GM18858 (cell line): ENCODE measurements at regions not wholly inside any gene's neighbourhood (a gene's known extent, or its start where the extent isn't known, plus 50 kb on each side); places are given as distances from the start of the nearest gene placed in this dataset.

Experiments
- ATAC-seq: cut with Tn5 transposase; IDR thresholded peaks from one replicate; pipeline ENCODE4 v1.9.1; 2021; ENCODE audit not compliant: unreplicated experiment

DNA sequence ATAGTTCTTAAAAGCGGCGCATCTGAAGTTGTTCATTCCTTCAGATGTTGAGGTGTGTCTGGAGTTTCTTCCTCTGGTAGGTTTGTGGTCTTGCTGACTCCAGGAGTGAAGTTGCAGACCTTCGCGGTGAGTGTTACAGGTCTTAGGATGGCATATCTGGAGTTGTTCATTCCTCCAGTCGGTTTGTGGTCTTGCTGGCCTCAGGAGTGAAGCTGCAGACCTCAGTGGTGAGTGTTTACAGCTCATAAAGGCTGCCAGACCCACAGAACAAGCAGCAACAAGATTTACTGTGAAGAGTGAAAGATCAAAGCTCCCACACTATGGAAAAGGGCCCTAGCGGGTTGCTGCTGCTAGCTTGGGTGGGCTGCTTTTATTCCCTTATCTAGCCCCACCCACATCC is 201.7 kb upstream of the PDGFD start:
- no peak for ATAC-seq

- ATAC-seq, result no peak
These were observed 198.0 kb upstream of the PDGFD start for GRCh38 chr11:104361975-104362374.

DNA sequence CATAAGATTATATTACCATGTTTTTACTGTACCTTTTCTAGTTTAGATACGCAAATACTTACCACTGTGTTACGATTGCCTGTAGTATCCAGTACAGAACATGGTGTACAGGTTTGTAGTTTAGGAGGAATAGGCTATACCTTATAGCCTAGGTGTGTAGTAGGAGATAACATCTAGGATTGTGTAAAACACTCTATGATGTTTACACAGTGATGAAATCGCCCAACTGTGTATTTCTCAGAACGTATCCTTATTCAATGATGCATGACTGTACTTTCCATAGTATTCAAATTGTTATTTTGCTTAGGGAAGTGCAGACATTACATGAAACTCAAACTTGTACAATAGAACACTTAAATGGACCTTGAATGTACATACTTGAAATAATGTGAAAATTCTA is 188.1 kb upstream of the PDGFD start:
- ATAC-seq, result no peak

GRCh38 chr11:104343578-104343977 is 179.6 kb upstream of the PDGFD start:
- ATAC-seq, result peak; percentile 70

DNA sequence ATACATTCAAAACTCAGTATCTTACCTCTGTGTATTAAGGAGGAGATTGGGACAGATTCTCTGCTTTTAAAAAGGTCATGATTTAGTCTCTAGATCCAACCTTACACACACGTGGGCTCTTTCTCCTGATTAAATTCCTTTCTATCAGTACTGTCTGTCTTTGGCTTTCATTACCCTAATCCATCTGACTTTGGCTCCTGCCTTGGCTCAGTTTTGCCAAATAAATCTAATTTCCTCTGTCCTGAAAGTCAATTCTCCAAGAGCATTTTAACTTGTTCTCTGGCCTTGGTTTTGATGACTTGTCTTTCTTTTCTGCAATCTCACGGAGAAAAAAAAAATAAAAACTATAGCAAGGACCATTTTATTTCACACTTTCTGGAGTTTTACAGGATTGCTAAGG is 176.6 kb upstream of the PDGFD start:
- no peak for ATAC-seq

DNA sequence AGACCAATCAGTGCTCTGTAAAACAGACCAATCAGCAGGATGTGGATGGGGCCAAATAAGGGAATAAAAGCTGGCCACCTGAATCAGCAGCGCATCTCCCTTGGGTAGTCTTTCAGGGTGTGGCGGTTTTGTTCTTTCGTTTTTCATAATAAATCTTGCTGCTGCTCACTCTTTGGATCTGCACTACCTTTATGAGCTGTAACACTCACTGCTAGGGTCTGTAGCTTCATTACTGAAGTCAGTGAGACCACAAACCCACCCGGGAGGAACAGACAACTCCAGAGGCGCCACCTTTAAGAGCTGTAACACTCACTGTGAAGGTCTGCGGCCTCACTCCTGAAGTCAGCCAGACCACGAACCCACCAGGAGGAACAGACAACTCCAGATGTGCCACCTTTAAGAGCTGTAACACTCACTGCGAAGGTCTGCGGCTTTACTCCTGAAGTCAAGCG is 175.5 kb upstream of the PDGFD start:
- ATAC-seq, result peak; percentile 58

DNA sequence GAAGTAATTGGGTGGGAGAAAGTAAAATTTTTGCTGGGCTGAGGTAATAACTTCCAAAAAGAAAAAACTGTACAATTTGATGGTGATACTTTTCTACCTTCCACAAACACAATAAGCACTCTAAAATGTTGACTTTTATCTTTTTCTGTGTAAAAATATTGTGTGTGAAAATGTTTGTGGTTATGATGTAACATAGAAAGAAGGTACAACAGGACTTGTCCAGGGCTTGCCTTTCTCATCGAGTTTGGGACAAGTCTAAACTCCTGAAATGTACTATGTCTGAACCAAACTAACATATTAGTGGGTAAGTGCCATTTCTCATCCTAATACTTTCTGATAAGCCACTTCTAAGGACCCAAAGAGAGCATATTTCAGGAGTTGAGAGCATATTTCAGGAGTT is 174.2 kb upstream of the PDGFD start:
- no peak for ATAC-seq

DNA sequence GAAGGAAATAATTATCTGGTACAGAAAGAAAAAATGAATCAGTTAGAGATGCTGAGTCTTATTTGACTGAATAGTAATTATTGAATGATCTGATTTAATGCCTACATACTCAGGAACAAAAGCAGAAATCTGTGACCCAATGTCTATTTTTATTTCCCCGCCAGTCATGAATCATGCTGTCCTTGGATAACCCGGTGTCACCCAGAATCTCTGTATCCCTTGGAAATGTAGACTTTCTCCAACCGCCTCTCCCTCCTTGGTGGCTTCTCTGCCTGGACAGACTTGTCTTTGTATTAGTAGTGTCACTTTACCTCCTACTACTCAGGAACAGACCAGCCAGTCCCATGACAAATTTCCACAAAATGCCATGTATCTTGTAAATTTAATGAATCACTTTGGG is 173.3 kb upstream of the PDGFD start:
- ATAC-seq, result no peak

- ATAC-seq, result no peak
These were observed 170.0 kb upstream of the PDGFD start for GRCh38 chr11:104333977-104334376.

GRCh38 chr11:104332110-104332509 is 168.2 kb upstream of the PDGFD start:
- ATAC-seq, result no peak

DNA sequence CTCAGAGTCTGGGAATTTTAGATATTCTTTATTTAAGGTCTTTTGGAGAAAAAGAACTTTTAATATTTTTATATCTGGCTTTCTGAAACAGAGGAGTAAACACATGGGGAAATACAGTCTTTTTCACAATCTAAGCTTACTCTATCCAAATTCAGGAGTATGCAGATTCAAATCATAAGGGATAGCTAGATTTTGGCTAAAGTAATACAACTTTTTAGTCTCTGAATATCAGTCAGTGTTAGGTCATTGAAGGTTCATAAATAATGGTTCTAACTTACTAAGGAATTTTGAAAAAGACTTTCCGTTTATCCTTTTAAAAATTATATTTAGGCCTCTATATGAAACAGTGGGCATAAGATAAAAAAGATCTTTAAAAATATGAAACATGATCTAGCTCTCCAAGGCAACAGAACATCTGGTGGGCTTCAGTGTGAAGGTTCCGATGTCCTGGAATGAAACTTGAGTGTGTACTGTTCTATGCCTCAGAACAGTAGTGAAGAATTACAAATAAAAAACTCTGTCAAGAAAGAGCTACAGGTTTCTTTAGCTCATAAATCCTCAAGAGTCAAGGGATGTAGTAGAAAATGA is 165.2 kb upstream of the PDGFD start:
- ATAC-seq, result no peak

DNA sequence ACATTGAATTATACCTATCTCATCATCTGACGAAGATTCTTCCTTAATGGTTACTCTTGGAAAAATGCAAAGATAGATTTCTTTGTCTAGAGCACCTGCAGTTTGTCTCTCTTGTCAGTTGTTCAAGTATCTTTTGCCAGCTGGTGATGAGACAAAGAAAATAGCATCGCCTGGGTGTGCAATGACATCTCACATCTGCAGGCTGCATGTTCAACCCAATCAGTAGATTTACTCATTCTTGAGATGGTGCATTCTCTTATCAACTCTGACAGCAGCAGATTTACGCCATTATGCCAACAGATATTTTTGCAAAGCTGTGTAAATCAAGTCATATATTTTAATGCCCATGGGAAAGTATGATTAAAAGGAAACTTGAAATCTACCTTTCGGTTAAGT is 164.6 kb upstream of the PDGFD start:
- no peak for ATAC-seq

DNA sequence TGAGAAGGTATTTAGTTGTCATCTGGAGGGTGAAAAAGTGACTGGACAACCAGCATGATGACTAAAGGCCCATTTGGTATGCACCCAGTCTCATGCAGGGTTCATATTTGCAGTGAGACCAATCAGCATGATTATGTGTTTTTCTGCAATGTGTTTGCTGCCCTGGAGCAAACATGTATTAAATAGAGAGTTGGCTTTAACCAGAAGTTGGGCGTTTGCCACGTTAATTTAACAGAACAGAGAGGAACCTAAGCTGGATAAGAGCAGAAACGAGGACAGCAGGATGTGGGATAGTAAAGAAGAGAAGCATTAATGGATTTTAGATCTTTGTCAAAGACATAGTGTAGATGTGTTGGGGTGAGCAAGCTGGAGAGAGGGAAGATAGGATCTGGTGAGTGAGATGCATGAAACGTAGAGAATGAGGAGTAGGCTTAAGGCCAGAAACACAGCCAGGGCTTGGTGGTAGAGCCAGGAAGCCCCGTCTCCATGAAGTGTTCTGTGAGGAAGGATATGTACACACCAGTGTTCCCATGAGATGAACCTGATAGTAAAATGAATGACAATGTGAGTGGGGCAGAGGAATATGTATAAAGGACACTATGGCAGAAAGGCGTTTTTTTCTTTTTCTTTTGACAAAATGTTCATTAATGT is 164.0 kb upstream of the PDGFD start:
- ATAC-seq, result no peak

- no peak for ATAC-seq
These were observed 161.1 kb upstream of the PDGFD start for GRCh38 chr11:104325093-104325492.

GRCh38 chr11:104324276-104324675 is 160.3 kb upstream of the PDGFD start:
- ATAC-seq, result no peak

DNA sequence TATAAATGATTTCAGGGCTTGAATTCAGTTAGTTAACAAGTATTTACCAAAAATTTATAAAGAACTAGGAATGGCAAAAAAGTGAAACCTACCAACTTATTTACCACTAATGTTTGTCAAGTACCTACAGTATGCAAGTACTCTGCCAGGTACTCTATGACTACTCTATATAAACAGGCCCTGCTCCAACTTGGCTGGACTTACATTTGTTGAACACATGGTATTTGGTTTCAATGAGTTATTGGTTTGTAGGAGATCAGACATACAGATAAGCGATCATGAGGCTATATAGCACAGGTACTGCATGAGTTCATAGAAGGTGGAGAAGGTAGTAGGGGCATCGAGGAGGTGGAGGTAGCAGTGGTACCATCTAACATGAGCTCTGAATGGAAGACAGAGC is 159.9 kb upstream of the PDGFD start:
- ATAC-seq, result no peak

DNA sequence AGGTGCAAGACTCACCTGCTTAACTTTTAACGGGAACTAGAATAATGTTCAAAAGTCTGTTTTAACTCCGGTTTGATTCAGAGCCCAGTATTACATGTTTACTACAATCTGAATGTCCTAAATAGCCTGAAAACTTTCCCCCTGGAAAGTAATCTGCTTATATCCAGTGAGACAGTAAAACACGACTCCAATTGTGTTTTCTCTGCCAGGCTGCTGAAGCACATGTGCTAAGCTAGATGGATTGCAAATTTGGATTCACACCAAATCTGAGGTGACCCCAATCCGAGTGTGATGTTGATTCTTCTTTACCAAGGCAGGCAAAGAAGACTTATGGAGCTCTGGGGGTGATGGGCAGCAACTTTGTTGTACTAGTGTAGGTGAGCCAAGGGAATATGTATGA is 158.7 kb upstream of the PDGFD start:
- no peak for ATAC-seq

GRCh38 chr11:104320956-104321355 is 157.0 kb upstream of the PDGFD start:
- ATAC-seq, result no peak

- ATAC-seq, result no peak
These were observed 156.2 kb upstream of the PDGFD start for GRCh38 chr11:104320097-104320496.

DNA sequence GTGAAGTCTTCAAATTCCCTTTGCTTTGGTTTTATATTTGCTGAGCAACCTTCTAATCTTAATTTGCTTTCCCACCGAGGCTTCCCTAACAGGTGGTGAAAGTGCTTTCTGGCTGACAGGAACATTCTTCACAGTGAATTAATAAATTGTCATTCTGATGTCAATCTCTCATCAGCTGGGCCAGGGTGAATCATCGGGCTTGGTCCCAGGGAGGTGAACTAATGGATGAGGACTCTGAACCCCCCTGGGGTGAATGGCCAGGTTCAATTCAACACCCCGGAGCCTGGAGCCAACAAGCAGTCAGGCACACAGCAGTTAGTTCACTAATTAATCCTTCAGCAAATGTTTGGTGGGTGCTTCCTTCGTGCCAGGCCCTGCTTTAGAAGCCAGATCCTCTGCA is 155.4 kb upstream of the PDGFD start:
- no peak for ATAC-seq

- ATAC-seq, result no peak
These were observed 143.0 kb upstream of the PDGFD start for GRCh38 chr11:104306862-104307474.

GRCh38 chr11:104301776-104302175 is 137.8 kb upstream of the PDGFD start:
- ATAC-seq, result no peak

GRCh38 chr11:104291646-104292045 is 127.7 kb upstream of the PDGFD start:
- no peak for ATAC-seq
